ENCODE measurements at regions not wholly inside any gene's neighbourhood (a gene's known extent, or its start where the extent isn't known, plus 50 kb on each side); places are given as distances from the start of the nearest gene placed in this dataset.
"Not testable (repeated sequence)": the region's sequence is repeated elsewhere in the genome, so short reads cannot be mapped to it uniquely, and the experiment has no call there.

- no peak for DNase-seq
These were observed 154.4 kb upstream of the STMND1 start for GRCh38 chr6:16947375-16948015.

GRCh38 chr6:16944596-16944995 lies 157.3 kb upstream of the STMND1 start:
- DNase-seq = no peak

- DNase-seq = no peak
These were observed 162.0 kb upstream of the STMND1 start for GRCh38 chr6:16939839-16940238.

- no peak for DNase-seq
These were observed 162.5 kb upstream of the STMND1 start for GRCh38 chr6:16939351-16939750.

GRCh38 chr6:16936893-16937292 lies 165.0 kb upstream of the STMND1 start:
- DNase-seq = no peak

- no peak for DNase-seq
These were observed 167.9 kb upstream of the STMND1 start for GRCh38 chr6:16933961-16934360.

GRCh38 chr6:16933532-16933931 lies 168.3 kb upstream of the STMND1 start:
- DNase-seq = peak; percentile 5

- no peak for DNase-seq
These were observed 168.9 kb upstream of the STMND1 start for GRCh38 chr6:16932920-16933319.

GRCh38 chr6:16931079-16931478 lies 169.8 kb upstream of the ATXN1 start:
- not testable (repeated sequence) for DNase-seq

- no peak for DNase-seq
These were observed 169.2 kb upstream of the ATXN1 start for GRCh38 chr6:16930432-16930831.

- no peak for DNase-seq
These were observed 168.5 kb upstream of the ATXN1 start for GRCh38 chr6:16929809-16930208.

- no peak for DNase-seq
These were observed 167.1 kb upstream of the ATXN1 start for GRCh38 chr6:16928387-16928786.

- no peak for DNase-seq
These were observed 165.9 kb upstream of the ATXN1 start for GRCh38 chr6:16927205-16927604.

- no peak for DNase-seq
These were observed 164.2 kb upstream of the ATXN1 start for GRCh38 chr6:16925461-16925860.

- DNase-seq = no peak
These were observed 161.0 kb upstream of the ATXN1 start for GRCh38 chr6:16922282-16922681.

GRCh38 chr6:16921399-16922110 lies 160.3 kb upstream of the ATXN1 start:
- DNase-seq = no peak

- no peak for DNase-seq
These were observed 157.3 kb upstream of the ATXN1 start for GRCh38 chr6:16918586-16918985.

GRCh38 chr6:16914184-16914583 lies 152.9 kb upstream of the ATXN1 start:
- no peak for DNase-seq

GRCh38 chr6:16912756-16913155 lies 151.5 kb upstream of the ATXN1 start:
- no peak for DNase-seq

GRCh38 chr6:16911088-16911487 lies 149.8 kb upstream of the ATXN1 start:
- no peak for DNase-seq

GRCh38 chr6:16909658-16910360 lies 148.5 kb upstream of the ATXN1 start:
- no peak for DNase-seq

- no peak for DNase-seq
These were observed 146.7 kb upstream of the ATXN1 start for GRCh38 chr6:16907991-16908390.

- DNase-seq = no peak
These were observed 143.7 kb upstream of the ATXN1 start for GRCh38 chr6:16904957-16905356.

GRCh38 chr6:16903470-16903869 lies 142.2 kb upstream of the ATXN1 start:
- DNase-seq = no peak

All from hematopoietic multipotent progenitor cell treated with erythropoietin and hydrocortisone succinate and interleukin-3 and kit ligand, for 8 days (in vitro differentiated cells).